Bronchial epithelial cell (primary cell): ENCODE measurements at regions not wholly inside any gene's neighbourhood (a gene's known extent, or its start where the extent isn't known, plus 50 kb on each side); places are given as distances from the start of the nearest gene placed in this dataset.

ENCODE experiments used
- DNase-seq: peaks from one replicate; pipeline ENCODE4 v3.0.0-alpha.2; 2010; ENCODE audit warnings: low read depth
- FAIRE-seq: peaks from 2 replicates; lab custom pipeline; 2011; peaks lifted over from hg19 to GRCh38; lab: Jason Lieb, UNC
- H3K27me3 ChIP-seq: 2 replicates; pipeline ENCODE4 v1.5.1; 2011; ENCODE audit warnings: low read length; ENCODE audit not compliant: control insufficient read depth, insufficient read depth
- H3K36me3 ChIP-seq: 2 replicates; pipeline ENCODE4 v1.5.1; 2011; ENCODE audit warnings: low read length; ENCODE audit not compliant: control insufficient read depth, insufficient read depth
- H3K4me3 ChIP-seq: 2 replicates; pipeline ENCODE4 v1.5.1; 2011; ENCODE audit warnings: mild to moderate bottlenecking, low read depth, low read length, control low read depth
- CTCF ChIP-seq: IDR thresholded peaks from 2 replicates; pipeline ENCODE4 v1.5.1; 2011; ENCODE audit warnings: mild to moderate bottlenecking, moderate library complexity, low read length, control low read depth, inconsistent platforms; ENCODE audit not compliant: insufficient read depth, severe bottlenecking

DNA sequence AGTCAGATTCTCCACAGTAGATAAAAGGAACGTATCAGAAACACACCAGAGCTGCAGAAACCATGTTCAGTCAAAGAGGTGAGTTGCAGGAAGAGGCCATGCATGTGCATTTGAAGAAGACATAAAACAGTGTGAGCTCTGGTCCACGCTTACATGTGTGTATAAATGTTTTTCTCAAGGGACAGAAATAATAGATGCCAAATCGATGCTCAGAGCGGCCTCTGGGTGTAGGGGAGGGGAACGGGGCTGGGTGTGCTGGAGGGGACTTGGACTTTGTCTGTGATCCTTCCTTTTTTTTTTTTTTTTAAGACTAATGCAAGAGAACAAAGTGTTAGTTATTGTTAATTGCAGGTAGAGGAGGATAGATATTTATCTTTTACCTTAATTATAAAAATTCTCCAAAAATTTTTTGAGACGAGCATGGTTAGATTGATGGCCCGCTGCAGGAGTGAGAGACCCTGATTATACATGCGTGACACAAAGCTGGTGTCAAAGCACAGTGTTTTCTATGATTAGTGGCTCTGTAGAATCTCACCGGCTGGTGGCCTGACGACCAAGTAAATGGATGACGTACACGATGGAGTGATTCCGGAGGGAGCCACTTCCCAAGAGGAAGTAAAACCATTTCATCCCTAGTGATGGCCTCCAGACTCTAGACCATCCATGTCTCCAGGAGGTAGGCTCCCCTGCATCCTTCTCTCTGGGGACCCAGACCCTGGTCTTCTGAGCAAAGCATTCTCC lies 240.2 kb downstream of the ENGASE start:
- TF ChIP-seq CTCF: no peak
- Histone ChIP-seq H3K4me3 (no peak overlapping the region), H3K36me3 (no peaks in the 10 kb centered on the region), H3K27me3 (no peaks in the 10 kb centered on the region)
- DNase-seq (no peak), FAIRE-seq (no peak)

DNA sequence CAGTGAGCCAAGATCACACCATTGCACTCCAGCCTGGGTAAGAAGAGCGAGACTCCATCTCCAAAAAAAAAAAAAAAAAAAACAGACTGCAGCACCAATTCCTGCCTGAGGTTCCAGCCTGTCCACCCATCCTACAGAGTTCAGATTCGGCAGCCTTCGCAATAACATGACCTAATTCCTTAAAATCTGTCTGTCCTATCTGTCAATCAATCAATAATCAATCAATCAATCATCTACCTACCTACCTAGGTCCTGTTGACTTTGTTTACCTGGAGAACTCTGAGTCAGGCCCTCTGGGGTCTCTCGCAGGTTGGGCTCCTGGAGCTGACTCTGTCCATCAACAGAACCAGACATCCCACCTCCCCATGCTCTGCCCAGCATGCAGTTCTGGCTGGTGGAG lies 236.7 kb downstream of the ENGASE start:
- Histone ChIP-seq H3K27me3 (no peaks in the 10 kb centered on the region), H3K4me3 (no peak overlapping the region), H3K36me3 (no peaks in the 10 kb centered on the region)
- no peak for DNase-seq
- TF ChIP-seq CTCF: no peak
- no peak for FAIRE-seq

- Histone ChIP-seq H3K4me3 (no peak overlapping the region), H3K36me3 (no peaks in the 10 kb centered on the region), H3K27me3 (no peaks in the 10 kb centered on the region)
- FAIRE-seq (no peak), DNase-seq (no peak)
- TF ChIP-seq CTCF: no peak
These were observed 232.0 kb downstream of the ENGASE start for GRCh38 chr17:79306424-79307318.

GRCh38 chr17:79305768-79306423 lies 231.3 kb downstream of the ENGASE start:
- Histone ChIP-seq H3K4me3 (no peak overlapping the region), H3K27me3 (no peaks in the 10 kb centered on the region), H3K36me3 (no peaks in the 10 kb centered on the region)
- FAIRE-seq (no peak), DNase-seq (no peak)
- no peak for TF ChIP-seq CTCF

- Histone ChIP-seq H3K4me3 (no peak overlapping the region), H3K27me3 (no peaks in the 10 kb centered on the region), H3K36me3 (no peaks in the 10 kb centered on the region)
- FAIRE-seq (no peak), DNase-seq (no peak)
- no peak for TF ChIP-seq CTCF
These were observed 230.7 kb downstream of the ENGASE start for GRCh38 chr17:79305376-79305767.
